Right lobe of liver (tissue), 6 donors: ENCODE measurements at regions not wholly inside any gene's neighbourhood (a gene's known extent, or its start where the extent isn't known, plus 50 kb on each side); places are given as distances from the start of the nearest gene placed in this dataset.

Experiments used
- ATAC-seq, 4 donors: fragments of 200-7000 bp; cut with Tn5 transposase; one replicate each; pipeline ENCODE4 v1.9.1; 2020; ENCODE audit warnings: mild to moderate bottlenecking in 4 of 4, moderate library complexity in 4 of 4
- DNase-seq, 3 donors: peaks; one replicate each; pipeline ENCODE4 v3.0.0-alpha.2; 2020
- H3K27ac ChIP-seq, 3 donors: fragments of 200-600 bp; one replicate each; pipeline ENCODE4 v1.8.0; 2022
- H3K27me3 ChIP-seq, 2 donors: fragments of 200-600 bp; one replicate each; pipeline ENCODE4 v1.8.0; 2022
- H3K36me3 ChIP-seq, 4 donors: fragments of 200-600 bp; sonication (generic) in 1 of 4; one replicate each; pipeline versions ENCODE4 v1.5.1 to v1.8.0; 2017 to 2022; ENCODE audit warnings: control low read depth in 1 of 4
- H3K4me1 ChIP-seq, 4 donors: fragments of 200-600 bp; sonication (generic) in 1 of 4; one replicate each; pipeline versions ENCODE4 v1.5.1 to v1.8.0; 2017 to 2022; ENCODE audit warnings: control low read depth in 1 of 4
- H3K4me3 ChIP-seq, 3 donors: fragments of 200-600 bp; one replicate each; pipeline ENCODE4 v1.8.0; 2022
- H3K9me3 ChIP-seq, 4 donors: fragments of 200-600 bp; sonication (generic) in 1 of 4; one replicate each; pipeline versions ENCODE4 v1.5.1 to v1.8.0; 2017 to 2022; ENCODE audit warnings: control low read depth in 1 of 4
- CTCF ChIP-seq, 4 donors: fragments of 200-600 bp in 3 of 4; fragments of 450-650 bp in 1 of 4; IDR thresholded peaks; one replicate each; pipeline versions ENCODE4 v1.5.1 to v1.8.0; 2016 to 2022; ENCODE audit warnings: antibody characterized with exemption in 4 of 4, mild to moderate bottlenecking in 2 of 4
- POLR2A ChIP-seq: fragments of 450-650 bp; IDR thresholded peaks from one replicate; pipeline ENCODE4 v1.6.1; 2017; ENCODE audit warnings: antibody characterized with exemption, mild to moderate bottlenecking
- WGBS: methylation state at CpG from one replicate; pipeline ENCODE4 v1.1.6; 2018; ENCODE audit warnings: low coverage, low lambda C conversion rate; ENCODE audit not compliant: insufficient coverage; ENCODE audit errors: missing lambda C conversion rate; 5-methylcytosine and 5-hydroxymethylcytosine counted together
- intact Hi-C, 2 donors: fragments of 100-400 bp; cut with DNase I; formaldehyde crosslinking; loops; one replicate each; pipeline versions ENCODE4 v1.11.2 to v1.14.1; 2022
- donor health status: DM: no; HTN: yes; CAD: no.
- donor health status: DM: no; HTN: no; CAD: no.
- donor health status: DM: no; HTN: no; CAD: no.
- donor health status: DM: no; HTN: yes; CAD: no.
- donor health status: DM: no; HTN: yes; CAD: no.

DNA sequence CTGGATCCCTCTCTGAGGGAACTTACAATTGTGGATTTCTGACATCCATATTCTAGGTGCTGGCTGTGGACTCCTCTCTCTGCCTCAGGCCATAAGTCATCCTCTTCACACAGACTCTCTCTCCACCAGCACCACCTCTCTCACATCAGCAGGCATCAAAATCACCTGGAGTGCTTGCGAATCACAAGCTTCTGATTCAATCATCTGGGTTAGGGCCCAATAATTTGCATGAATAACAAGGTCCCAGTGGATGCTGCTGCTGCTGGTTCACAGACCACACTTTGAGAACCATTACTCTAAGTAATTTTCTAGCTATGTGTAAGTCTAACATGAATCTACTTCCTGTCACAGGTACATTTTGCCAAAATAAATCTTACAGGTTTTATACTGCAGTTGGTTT, 214.9 kb downstream of the DSEL start:
- WGBS, result 71% methylated on average over 1 of the region's 1 CpG
- intact Hi-C loops, result no loop called here
- no peaks in the 10 kb centered on the region for H3K36me3 ChIP-seq

DNA sequence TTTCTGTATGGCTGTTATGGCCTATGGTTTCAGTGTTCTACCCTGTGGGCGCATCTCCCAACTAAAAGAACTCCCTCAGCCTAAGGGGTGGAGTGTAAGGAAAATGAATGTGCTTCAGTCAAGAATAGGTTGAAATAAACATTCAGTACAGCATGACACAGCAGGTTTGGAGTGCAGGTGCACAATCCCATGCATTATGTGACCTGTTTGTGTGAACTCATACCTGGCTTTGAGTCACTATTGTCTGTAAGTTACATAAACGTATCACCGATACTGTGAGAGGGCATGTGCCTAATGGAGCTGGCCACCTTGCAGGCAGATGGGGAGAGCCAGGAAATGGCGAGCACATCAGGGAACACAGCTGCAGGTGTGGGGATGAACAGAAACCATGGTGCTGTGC, 216.0 kb downstream of the DSEL start:
- H3K4me3 ChIP-seq, result no peak overlapping the region
- WGBS, result 74% methylated on average over 2 of the region's 4 CpGs

More for the DNA sequence above, 214.9 kb downstream of the DSEL start:
- Histone ChIP-seq H3K4me1 (no peaks in the 10 kb centered on the region), H3K27me3 (no peaks in the 10 kb centered on the region), H3K27ac (no peak overlapping the region), H3K9me3 (no peaks in the 10 kb centered on the region), H3K4me3 (no peak overlapping the region)
- DNase-seq, result no peak
- ATAC-seq, result no peak
- TF ChIP-seq CTCF (IDR thresholded peaks at IDR 0.05) (no peak), POLR2A (no peak)

DNA sequence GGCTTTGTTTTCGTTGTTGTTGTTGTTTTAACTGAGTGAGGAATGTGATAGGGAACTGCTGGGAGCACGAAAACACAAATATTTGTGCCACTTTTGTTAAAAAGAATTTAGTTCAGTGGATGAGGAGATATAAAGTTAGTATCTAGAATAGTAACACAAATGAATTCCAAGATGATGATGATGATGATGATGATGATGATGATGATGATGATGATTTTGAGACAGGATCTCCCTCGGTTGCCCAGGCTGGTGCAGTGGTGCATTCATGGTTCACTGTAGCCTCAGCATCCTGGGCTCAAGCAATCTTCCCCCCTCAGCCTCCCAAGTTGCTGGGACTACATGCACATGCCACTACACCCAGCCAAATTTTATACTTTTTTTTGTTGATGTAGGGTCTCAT, 223.7 kb downstream of the DSEL start:
- H3K36me3 ChIP-seq, result no peaks in the 10 kb centered on the region
- ATAC-seq (no peak), DNase-seq (no peak)
- no peak overlapping the region for H3K4me3 ChIP-seq
- no peaks in the 10 kb centered on the region for H3K9me3 ChIP-seq
- H3K27ac ChIP-seq, result no peak overlapping the region
- intact Hi-C loops, result no loop called here
- no peak for TF ChIP-seq POLR2A
- no peak for TF ChIP-seq CTCF (IDR thresholded peaks at IDR 0.05)
- no peaks in the 10 kb centered on the region for H3K4me1 ChIP-seq
- 27% methylated on average over 2 of the region's 3 CpGs for WGBS
- H3K27me3 ChIP-seq, result no peaks in the 10 kb centered on the region

More for the DNA sequence above, 216.0 kb downstream of the DSEL start:
- Histone ChIP-seq H3K4me1 (no peaks in the 10 kb centered on the region), H3K36me3 (no peaks in the 10 kb centered on the region), H3K27me3 (no peaks in the 10 kb centered on the region), H3K27ac (no peak overlapping the region), H3K9me3 (no peaks in the 10 kb centered on the region)
- intact Hi-C loops, result no loop called here
- no peak for TF ChIP-seq POLR2A
- TF ChIP-seq CTCF (IDR thresholded peaks at IDR 0.05), result no peak
- ATAC-seq (no peak), DNase-seq (no peak)

DNA sequence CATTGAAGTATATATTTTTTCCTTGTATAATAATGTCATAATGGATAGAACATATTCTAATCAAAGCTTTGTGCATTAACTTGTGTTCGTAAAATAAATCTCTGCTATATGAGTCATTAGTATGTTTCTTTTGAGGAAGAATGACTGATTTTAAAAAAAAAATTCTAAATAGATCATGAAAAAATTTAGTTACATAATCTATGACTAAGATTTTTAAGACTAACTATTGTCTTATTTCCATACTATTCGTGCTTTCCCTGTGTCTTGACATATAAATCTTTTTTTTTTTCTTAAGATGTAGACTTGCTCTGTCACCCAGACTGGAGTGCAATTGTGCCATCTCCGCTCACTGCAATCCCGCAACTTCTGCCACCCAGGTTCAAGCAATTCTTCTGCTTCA, 226.1 kb downstream of the DSEL start:
- no peak for DNase-seq
- Histone ChIP-seq H3K4me3 (no peak overlapping the region), H3K27ac (no peak overlapping the region), H3K27me3 (no peaks in the 10 kb centered on the region), H3K9me3 (no peaks in the 10 kb centered on the region), H3K4me1 (no peaks in the 10 kb centered on the region), H3K36me3 (no peaks in the 10 kb centered on the region)
- intact Hi-C loops, result no loop called here
- TF ChIP-seq CTCF (IDR thresholded peaks at IDR 0.05) (no peak), POLR2A (no peak)
- 45% methylated on average over 4 of the region's 4 CpGs for WGBS
- no peak for ATAC-seq

GRCh38 chr18:67285583-67285982, 230.9 kb downstream of the DSEL start:
- TF ChIP-seq POLR2A (no peak), CTCF (IDR thresholded peaks at IDR 0.05) (no peak)
- ATAC-seq, result no peak
- H3K9me3 ChIP-seq, result no peaks in the 10 kb centered on the region
- no peak overlapping the region for H3K27ac ChIP-seq
- DNase-seq, result no peak
- no peaks in the 10 kb centered on the region for H3K36me3 ChIP-seq
- intact Hi-C loops, result no loop called here
- no peak overlapping the region for H3K4me3 ChIP-seq
- H3K4me1 ChIP-seq, result no peaks in the 10 kb centered on the region
- 56% methylated on average over 2 of the region's 2 CpGs for WGBS
- H3K27me3 ChIP-seq, result no peaks in the 10 kb centered on the region
